Left ventricle myocardium inferior (tissue), 1 donor: ENCODE measurements at regions not wholly inside any gene's neighbourhood (a gene's known extent, or its start where the extent isn't known, plus 50 kb on each side); places are given as distances from the start of the nearest gene placed in this dataset.

Source experiments
- DNase-seq: peaks from one replicate; pipeline ENCODE4 v3.0.0-alpha.2; 2020
- H3K27ac ChIP-seq: fragments of 200-600 bp; replicated peaks from 2 replicates; pipeline ENCODE4 v1.8.0; 2021
- H3K27me3 ChIP-seq: fragments of 200-600 bp; 2 replicates; pipeline ENCODE4 v1.8.0; 2021; ENCODE audit warnings: low read depth
- H3K36me3 ChIP-seq: fragments of 200-600 bp; 2 replicates; pipeline ENCODE4 v1.8.0; 2021
- H3K4me1 ChIP-seq: fragments of 200-600 bp; 2 replicates; pipeline ENCODE4 v1.8.0; 2021
- H3K4me3 ChIP-seq: fragments of 200-600 bp; 2 replicates; pipeline ENCODE4 v1.8.0; 2021; ENCODE audit warnings: mild to moderate bottlenecking, moderate library complexity
- H3K9me3 ChIP-seq: fragments of 200-600 bp; replicated peaks from 2 replicates; pipeline ENCODE4 v1.8.0; 2021
- intact Hi-C: fragments of 100-400 bp; cut with micrococcal nuclease; formaldehyde crosslinking; loops from one replicate; pipeline ENCODE4 v1.11.0; 2022
- TF ChIP-seq, protein P1 (sequence below): fragments of 200-600 bp; IDR thresholded peaks from 2 replicates; pipeline ENCODE4 v1.8.0; 2021; ENCODE audit warnings: antibody characterized with exemption, mild to moderate bottlenecking, borderline replicate concordance
- donor health status: DM: no; HTN: yes; CAD: no; lungs with severe emphysema.

DNA sequence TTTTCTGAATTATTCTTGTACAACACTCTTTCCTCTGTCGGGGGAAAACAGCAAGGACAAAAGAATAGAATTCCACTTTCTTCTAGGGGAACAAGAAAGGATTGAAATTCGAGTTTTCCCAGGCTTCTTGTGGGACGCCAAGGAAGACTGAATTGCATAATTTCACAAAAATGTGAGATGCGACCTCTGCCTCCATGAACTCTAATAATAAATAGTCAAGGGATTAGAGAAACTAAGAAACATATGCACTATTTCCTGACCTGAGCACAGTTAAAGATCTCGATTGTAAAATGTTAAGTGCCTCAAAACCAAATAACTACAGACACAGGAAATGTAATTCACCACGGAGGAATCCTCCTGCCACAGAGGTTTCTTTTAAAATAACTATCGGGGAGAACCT lies 117.3 kb upstream of the MARK1 start:
- TF ChIP-seq, protein P1, sequence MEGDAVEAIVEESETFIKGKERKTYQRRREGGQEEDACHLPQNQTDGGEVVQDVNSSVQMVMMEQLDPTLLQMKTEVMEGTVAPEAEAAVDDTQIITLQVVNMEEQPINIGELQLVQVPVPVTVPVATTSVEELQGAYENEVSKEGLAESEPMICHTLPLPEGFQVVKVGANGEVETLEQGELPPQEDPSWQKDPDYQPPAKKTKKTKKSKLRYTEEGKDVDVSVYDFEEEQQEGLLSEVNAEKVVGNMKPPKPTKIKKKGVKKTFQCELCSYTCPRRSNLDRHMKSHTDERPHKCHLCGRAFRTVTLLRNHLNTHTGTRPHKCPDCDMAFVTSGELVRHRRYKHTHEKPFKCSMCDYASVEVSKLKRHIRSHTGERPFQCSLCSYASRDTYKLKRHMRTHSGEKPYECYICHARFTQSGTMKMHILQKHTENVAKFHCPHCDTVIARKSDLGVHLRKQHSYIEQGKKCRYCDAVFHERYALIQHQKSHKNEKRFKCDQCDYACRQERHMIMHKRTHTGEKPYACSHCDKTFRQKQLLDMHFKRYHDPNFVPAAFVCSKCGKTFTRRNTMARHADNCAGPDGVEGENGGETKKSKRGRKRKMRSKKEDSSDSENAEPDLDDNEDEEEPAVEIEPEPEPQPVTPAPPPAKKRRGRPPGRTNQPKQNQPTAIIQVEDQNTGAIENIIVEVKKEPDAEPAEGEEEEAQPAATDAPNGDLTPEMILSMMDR: no peak
- no peak for DNase-seq
- intact Hi-C loops: no loop called here
- Histone ChIP-seq H3K27ac (peak overlapping the region; percentile 50), H3K4me1 (peaks cover 9% of the 10 kb centered on the region), H3K4me3 (no peak overlapping the region), H3K27me3 (no peaks in the 10 kb centered on the region), H3K9me3 (no peaks in the 10 kb centered on the region), H3K36me3 (no peaks in the 10 kb centered on the region)

DNA sequence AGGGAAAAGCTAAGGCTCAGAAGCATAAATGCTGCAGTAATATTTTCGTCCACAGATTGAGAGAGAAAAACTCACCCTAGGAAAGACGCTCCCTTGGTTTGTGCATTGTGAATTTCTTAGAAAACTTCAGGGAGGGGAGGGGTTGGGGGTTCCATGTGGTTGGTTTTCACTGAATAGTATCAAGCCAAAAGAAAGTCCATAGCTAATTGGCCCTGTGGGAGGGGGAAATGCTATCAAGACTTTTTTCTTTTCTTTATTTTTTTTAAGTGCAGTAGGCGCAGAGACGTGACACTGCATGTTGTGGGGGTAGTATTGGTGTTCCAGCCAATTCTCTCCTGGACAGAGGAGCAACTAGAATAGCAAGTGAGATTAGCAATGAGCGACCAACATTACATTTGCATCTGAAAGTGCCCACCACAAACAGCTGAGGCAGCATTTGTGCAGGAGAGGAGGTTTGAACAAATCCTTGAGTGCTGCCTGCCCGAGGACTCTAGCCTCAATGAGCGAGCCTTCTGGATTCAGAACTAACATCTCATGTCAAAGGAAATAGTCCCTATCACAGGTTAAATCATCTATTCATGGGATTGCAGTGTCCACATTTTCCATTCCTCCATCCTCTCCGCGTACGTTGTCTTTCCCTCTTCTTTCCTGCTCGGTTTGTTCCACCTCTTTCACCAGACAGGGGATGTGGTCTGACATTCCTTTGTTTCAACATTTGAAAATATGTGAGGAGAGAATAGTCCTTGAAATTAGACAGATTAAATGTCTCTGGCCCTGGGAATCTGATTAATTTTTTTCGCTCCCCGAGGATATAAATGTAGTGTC lies 118.0 kb upstream of the MARK1 start:
- Histone ChIP-seq H3K36me3 (no peaks in the 10 kb centered on the region), H3K4me3 (no peak overlapping the region), H3K4me1 (peaks cover 9% of the 10 kb centered on the region), H3K27ac (peak overlapping the region; percentile 50), H3K9me3 (no peaks in the 10 kb centered on the region), H3K27me3 (peaks cover under 1% of the 10 kb centered on the region)
- TF ChIP-seq, protein P1: no peak
- intact Hi-C loops: no loop called here
- DNase-seq: no peak

DNA sequence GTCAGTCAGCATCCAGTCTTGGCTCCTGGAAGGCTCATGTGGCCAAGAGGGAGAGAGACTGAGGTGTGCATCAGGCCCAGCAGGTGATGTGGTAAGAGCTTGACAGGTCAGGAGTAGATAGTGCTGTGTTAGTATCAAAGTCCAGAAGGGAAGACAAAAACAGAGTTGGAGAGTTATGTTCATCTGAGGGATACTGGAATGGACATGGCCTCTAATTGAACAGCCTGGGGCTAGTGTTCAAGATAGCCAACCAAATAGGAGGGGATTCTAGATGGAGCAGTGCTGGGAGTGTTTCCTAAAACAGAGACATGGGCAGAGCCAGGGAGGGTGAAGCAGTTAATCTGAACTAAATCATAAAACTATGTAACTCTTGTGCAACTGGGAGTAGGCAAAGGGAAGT lies 120.7 kb upstream of the MARK1 start:
- Histone ChIP-seq H3K27ac (no peak overlapping the region), H3K36me3 (no peaks in the 10 kb centered on the region), H3K9me3 (no peaks in the 10 kb centered on the region), H3K4me1 (peaks cover 9% of the 10 kb centered on the region), H3K27me3 (peaks cover 16% of the 10 kb centered on the region), H3K4me3 (no peak overlapping the region)
- DNase-seq: no peak
- intact Hi-C loops: no loop called here
- TF ChIP-seq, protein P1: no peak

DNA sequence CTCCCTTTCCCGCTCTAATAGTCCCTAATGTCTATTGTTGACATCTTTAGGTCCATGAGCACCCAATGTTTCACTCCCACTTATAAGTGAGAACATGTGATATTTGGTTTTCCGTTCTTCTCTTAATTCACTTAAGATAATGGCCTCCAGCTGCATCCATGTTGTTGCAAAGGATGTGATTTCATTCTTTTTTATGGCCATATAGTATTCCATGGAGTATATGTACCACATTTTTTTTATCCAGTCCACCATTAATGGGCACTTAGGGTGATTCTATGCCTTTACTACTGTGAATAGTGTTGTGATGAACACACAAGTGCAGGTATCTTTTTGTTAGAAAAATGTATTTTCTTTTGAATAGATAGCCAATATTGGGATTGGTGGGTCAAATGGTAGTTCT lies 126.0 kb upstream of the RAB3GAP2 start:
- TF ChIP-seq, protein P1: no peak
- H3K9me3 ChIP-seq: no peaks in the 10 kb centered on the region

DNA sequence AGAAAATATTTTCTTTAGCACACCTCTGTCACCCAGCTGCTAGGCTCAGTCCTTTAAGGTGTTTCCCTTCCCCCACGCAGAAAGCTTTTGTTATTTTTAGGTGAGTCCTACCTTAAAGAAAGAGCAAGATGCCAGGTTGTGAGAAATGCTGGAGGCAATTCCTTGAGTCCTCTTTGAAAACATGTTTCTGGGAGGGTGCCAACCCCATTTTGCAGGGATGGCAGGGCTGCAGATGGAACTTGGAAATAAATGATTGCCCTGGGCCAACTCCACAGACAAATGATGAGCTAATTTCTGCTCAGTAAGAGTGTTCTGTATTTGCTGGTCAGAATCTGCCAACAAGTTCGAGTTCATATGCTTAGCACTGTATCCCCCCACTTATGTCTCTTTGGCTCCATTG lies 119.2 kb upstream of the RAB3GAP2 start:
- TF ChIP-seq, protein P1: no peak
- Histone ChIP-seq H3K36me3 (no peaks in the 10 kb centered on the region), H3K4me1 (no peaks in the 10 kb centered on the region), H3K9me3 (no peaks in the 10 kb centered on the region), H3K27ac (no peak overlapping the region), H3K4me3 (no peak overlapping the region), H3K27me3 (no peaks in the 10 kb centered on the region)
- DNase-seq: no peak
- intact Hi-C loops: no loop called here

More for the DNA sequence above, 126.0 kb upstream of the RAB3GAP2 start:
- intact Hi-C loops: no loop called here
- Histone ChIP-seq H3K27ac (no peak overlapping the region), H3K36me3 (no peaks in the 10 kb centered on the region), H3K4me1 (no peaks in the 10 kb centered on the region), H3K27me3 (peaks cover 11% of the 10 kb centered on the region), H3K4me3 (no peak overlapping the region)
- no peak for DNase-seq
